Smooth muscle cell (in vitro differentiated cells): ENCODE measurements at regions not wholly inside any gene's neighbourhood (a gene's known extent, or its start where the extent isn't known, plus 50 kb on each side); places are given as distances from the start of the nearest gene placed in this dataset.

Experiments used
- DNase-seq: peaks from one replicate; lab custom pipeline; 2025; ENCODE audit not compliant: unreplicated experiment; lab: John Stamatoyannopoulos, UW
- H2AFZ ChIP-seq: fragments of 200-600 bp; sonication (generic); 2 replicates; pipeline ENCODE4 v1.6.0; 2016; ENCODE audit warnings: antibody characterized with exemption, low read depth, mild to moderate bottlenecking
- H3F3A ChIP-seq: fragments of 200-600 bp; sonication (generic); 2 replicates; pipeline ENCODE4 v1.6.0; 2017; ENCODE audit warnings: antibody characterized with exemption, low read depth
- H3K27ac ChIP-seq: fragments of 200-600 bp; sonication (generic); 2 replicates; pipeline ENCODE4 v1.5.1; 2016; ENCODE audit warnings: low read depth, mild to moderate bottlenecking
- H3K27me3 ChIP-seq: fragments of 200-600 bp; sonication (generic); 2 replicates; pipeline ENCODE4 v1.6.1; 2016; ENCODE audit warnings: low read depth, mild to moderate bottlenecking
- H3K36me3 ChIP-seq: fragments of 200-600 bp; sonication (generic); 2 replicates; pipeline ENCODE4 v1.5.1; 2016; ENCODE audit warnings: low read depth
- H3K4me1 ChIP-seq: fragments of 200-600 bp; sonication (generic); 2 replicates; pipeline ENCODE4 v1.5.1; 2016; ENCODE audit warnings: low read depth
- H3K4me2 ChIP-seq: fragments of 200-600 bp; sonication (generic); 2 replicates; pipeline ENCODE4 v1.6.0; 2016; ENCODE audit warnings: mild to moderate bottlenecking
- H3K4me3 ChIP-seq: fragments of 200-600 bp; sonication (generic); 2 replicates; pipeline ENCODE4 v1.5.1; 2016; ENCODE audit warnings: mild to moderate bottlenecking
- H3K79me2 ChIP-seq: fragments of 200-600 bp; sonication (generic); 2 replicates; pipeline ENCODE4 v1.6.0; 2016; ENCODE audit warnings: low read depth, mild to moderate bottlenecking
- H3K9ac ChIP-seq: fragments of 200-600 bp; sonication (generic); 2 replicates; pipeline ENCODE4 v1.6.0; 2016; ENCODE audit warnings: low read depth
- H3K9me3 ChIP-seq: fragments of 200-600 bp; sonication (generic); replicated peaks from 2 replicates; pipeline ENCODE4 v1.5.1; 2016; ENCODE audit warnings: low read depth
- H4K20me1 ChIP-seq: fragments of 200-600 bp; sonication (generic); 2 replicates; pipeline ENCODE4 v1.6.0; 2016; ENCODE audit warnings: low read depth
- WGBS: methylation state at CpG from one replicate; pipeline ENCODE4 v1.1.7; 2016; ENCODE audit warnings: low lambda C conversion rate; 5-methylcytosine and 5-hydroxymethylcytosine counted together
- TF ChIP-seq, protein P1 (sequence below): fragments of 200-600 bp; sonication (generic); IDR thresholded peaks from 2 replicates; pipeline ENCODE4 v1.5.1; 2017; ENCODE audit warnings: borderline replicate concordance, mild to moderate bottlenecking, antibody characterized with exemption; ENCODE audit not compliant: insufficient read depth, poor library complexity, severe bottlenecking

GRCh38 chr1:222229672-222230312 is 318.1 kb downstream of the HHIPL2 start:
- Histone ChIP-seq H3K27me3 (no peaks in the 10 kb centered on the region), H4K20me1 (no peaks in the 10 kb centered on the region), H3K9me3 (no peaks in the 10 kb centered on the region), H3K27ac (no peak overlapping the region), H3K9ac (no peak overlapping the region), H3K36me3 (no peaks in the 10 kb centered on the region), H3F3A (peaks cover 9% of the 10 kb centered on the region), H3K79me2 (no peaks in the 10 kb centered on the region), H3K4me3 (no peak overlapping the region), H2AFZ (no peak overlapping the region), H3K4me1 (peaks cover 3% of the 10 kb centered on the region), H3K4me2 (no peak overlapping the region)
- TF ChIP-seq, protein P1, sequence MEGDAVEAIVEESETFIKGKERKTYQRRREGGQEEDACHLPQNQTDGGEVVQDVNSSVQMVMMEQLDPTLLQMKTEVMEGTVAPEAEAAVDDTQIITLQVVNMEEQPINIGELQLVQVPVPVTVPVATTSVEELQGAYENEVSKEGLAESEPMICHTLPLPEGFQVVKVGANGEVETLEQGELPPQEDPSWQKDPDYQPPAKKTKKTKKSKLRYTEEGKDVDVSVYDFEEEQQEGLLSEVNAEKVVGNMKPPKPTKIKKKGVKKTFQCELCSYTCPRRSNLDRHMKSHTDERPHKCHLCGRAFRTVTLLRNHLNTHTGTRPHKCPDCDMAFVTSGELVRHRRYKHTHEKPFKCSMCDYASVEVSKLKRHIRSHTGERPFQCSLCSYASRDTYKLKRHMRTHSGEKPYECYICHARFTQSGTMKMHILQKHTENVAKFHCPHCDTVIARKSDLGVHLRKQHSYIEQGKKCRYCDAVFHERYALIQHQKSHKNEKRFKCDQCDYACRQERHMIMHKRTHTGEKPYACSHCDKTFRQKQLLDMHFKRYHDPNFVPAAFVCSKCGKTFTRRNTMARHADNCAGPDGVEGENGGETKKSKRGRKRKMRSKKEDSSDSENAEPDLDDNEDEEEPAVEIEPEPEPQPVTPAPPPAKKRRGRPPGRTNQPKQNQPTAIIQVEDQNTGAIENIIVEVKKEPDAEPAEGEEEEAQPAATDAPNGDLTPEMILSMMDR: no peak
- DNase-seq: no peak
- 91% methylated on average over 4 of the region's 4 CpGs for WGBS

DNA sequence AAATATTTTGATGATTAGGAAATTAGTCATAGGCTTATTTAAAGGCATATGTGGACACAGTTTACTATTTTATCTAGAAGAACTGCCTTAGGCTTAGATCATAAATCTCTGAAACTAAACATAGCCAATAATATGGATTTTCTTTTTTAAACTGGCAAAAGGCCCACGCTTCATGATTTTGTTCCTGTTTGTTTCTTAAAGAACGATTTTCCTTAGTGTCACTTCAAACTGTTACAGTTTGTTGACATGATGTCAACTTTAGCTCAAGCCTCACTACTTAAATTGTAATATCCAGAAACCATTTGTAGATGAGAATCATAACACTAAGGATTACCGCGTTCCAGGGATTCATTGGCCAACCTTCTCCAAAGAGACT is 322.6 kb downstream of the HHIPL2 start:
- 39% methylated on average over 4 of the region's 4 CpGs for WGBS
- Histone ChIP-seq H3K36me3 (no peaks in the 10 kb centered on the region), H3K27ac (peak overlapping the region; percentile 70), H2AFZ (no peak overlapping the region), H3K27me3 (no peaks in the 10 kb centered on the region), H3K4me3 (no peak overlapping the region), H3K4me2 (peak overlapping the region; percentile 69), H3K9me3 (no peaks in the 10 kb centered on the region), H3F3A (peaks cover 15% of the 10 kb centered on the region), H3K79me2 (no peaks in the 10 kb centered on the region), H3K4me1 (peaks cover 16% of the 10 kb centered on the region), H3K9ac (no peak overlapping the region), H4K20me1 (no peaks in the 10 kb centered on the region)
- no peak for DNase-seq
- TF ChIP-seq, protein P1: no peak

GRCh38 chr1:222224636-222225315 is 323.1 kb downstream of the HHIPL2 start:
- H3K4me2 ChIP-seq: peak overlapping the region; percentile 69

More at GRCh38 chr1:222224636-222225315, 323.1 kb downstream of the HHIPL2 start:
- Histone ChIP-seq H3K36me3 (no peaks in the 10 kb centered on the region), H3K27ac (peak overlapping the region; percentile 70), H3K9ac (no peak overlapping the region), H3K4me1 (peaks cover 16% of the 10 kb centered on the region), H2AFZ (no peak overlapping the region), H4K20me1 (no peaks in the 10 kb centered on the region), H3K4me3 (no peak overlapping the region), H3F3A (peaks cover 15% of the 10 kb centered on the region), H3K9me3 (no peaks in the 10 kb centered on the region), H3K27me3 (no peaks in the 10 kb centered on the region), H3K79me2 (no peaks in the 10 kb centered on the region)
- WGBS: 45% methylated on average over 4 of the region's 4 CpGs
- TF ChIP-seq, protein P1: no peak
- DNase-seq: no peak
